GM12865 (cell line): ENCODE measurements at regions not wholly inside any gene's neighbourhood (a gene's known extent, or its start where the extent isn't known, plus 50 kb on each side); places are given as distances from the start of the nearest gene placed in this dataset.

Experiments
- DNase-seq: peaks from one replicate; pipeline ENCODE4 v3.0.0; 2010; ENCODE audit warnings: low read depth
- H3K4me3 ChIP-seq: 2 replicates; pipeline ENCODE4 v1.5.1; 2011; ENCODE audit warnings: mild to moderate bottlenecking, low read depth, low read length, control low read depth
- TF ChIP-seq, protein P1 (sequence below): IDR thresholded peaks from 2 replicates; pipeline ENCODE4 v1.5.1; 2011; ENCODE audit warnings: low read length, control low read depth, low read depth, inconsistent platforms; ENCODE audit not compliant: insufficient read depth; ENCODE audit errors: missing control alignments

DNA sequence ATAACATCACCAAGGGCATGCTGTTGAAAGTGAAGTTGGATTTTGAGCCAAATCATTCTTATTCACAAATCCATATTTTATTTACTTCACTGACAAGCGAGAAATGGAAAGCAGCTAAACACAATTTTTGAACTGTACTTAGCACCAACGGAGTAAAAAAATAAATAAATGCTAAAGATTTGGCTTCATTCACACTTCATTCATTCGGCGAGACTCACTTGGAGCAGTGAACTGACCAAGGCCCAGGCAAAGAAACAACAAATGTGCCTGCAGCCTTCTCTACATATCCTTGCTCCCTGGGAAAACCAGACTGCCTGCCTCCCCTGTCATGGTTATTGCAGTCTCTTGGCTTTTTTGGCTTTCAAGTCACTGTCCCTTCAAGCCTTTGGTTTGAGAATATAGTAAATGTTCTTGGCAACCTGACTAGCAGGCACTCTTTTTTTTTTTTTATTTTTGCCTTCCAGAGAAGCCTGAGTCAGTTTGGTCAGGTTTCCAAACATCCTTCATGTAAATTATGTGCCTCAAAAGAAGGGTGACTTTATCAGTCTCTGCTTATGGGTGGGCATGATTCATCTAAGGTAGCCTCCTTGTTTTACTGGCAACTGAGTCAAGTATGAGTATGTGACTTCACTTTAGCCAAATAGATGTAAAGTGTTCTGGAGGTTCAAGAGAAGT, 177.6 kb upstream of the MEOX2 start:
- TF ChIP-seq, protein P1, sequence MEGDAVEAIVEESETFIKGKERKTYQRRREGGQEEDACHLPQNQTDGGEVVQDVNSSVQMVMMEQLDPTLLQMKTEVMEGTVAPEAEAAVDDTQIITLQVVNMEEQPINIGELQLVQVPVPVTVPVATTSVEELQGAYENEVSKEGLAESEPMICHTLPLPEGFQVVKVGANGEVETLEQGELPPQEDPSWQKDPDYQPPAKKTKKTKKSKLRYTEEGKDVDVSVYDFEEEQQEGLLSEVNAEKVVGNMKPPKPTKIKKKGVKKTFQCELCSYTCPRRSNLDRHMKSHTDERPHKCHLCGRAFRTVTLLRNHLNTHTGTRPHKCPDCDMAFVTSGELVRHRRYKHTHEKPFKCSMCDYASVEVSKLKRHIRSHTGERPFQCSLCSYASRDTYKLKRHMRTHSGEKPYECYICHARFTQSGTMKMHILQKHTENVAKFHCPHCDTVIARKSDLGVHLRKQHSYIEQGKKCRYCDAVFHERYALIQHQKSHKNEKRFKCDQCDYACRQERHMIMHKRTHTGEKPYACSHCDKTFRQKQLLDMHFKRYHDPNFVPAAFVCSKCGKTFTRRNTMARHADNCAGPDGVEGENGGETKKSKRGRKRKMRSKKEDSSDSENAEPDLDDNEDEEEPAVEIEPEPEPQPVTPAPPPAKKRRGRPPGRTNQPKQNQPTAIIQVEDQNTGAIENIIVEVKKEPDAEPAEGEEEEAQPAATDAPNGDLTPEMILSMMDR, result no peak
- no peak for DNase-seq
- no peak overlapping the region for H3K4me3 ChIP-seq

DNA sequence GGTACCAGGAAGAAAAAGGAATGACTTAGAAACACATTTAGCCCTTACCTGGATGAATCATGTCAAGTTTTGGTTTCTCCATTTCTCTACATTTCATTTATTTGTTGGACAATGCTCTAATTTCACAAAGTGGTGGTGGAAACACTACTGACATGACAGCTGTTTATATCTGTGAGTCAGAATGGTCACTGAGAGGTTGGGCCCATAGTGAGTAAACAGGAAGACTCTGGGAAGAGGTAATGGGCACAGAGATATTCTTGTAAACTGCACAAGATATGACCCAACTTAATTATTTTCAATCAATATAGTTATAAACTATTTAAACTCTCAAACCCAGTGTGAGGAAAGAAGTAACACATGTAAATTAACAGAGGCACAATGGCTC, 176.3 kb upstream of the MEOX2 start:
- TF ChIP-seq, protein P1, result no peak
- DNase-seq, result no peak

GRCh38 chr7:15862016-15862780, 175.7 kb upstream of the MEOX2 start:
- no peak for DNase-seq
- H3K4me3 ChIP-seq, result no peak overlapping the region
- TF ChIP-seq, protein P1, result no peak

More for the DNA sequence above, 176.3 kb upstream of the MEOX2 start:
- H3K4me3 ChIP-seq, result no peak overlapping the region

DNA sequence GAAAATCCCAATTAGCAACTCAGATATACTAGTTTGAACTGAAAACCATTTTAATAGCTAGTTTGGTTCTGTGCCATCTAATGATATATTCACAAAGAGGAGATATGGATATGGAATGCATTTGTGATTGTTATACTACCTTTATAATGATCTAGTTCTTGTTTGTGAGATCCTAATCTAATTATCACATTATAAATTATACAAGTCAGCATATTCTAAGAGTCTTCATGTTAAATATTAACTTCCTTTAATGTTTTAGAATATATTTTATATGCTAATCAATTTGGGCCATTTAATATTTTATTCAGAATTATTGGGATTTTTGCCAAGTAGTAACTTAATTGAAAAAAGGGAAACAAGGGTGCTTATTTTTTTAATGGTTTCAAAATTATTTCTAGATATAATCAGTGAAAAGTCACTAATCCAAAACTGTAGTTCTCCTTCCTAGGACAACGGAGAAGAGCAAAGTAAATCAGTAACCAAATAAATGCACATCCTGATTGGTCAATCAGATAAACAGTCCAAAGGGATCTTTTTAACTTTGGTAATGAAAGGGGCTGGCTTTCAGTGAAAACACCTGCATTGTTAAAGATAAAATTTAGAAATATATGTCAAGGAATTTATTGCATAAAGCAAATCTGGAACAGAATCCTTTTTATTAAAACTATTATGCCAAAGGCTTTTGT, 173.9 kb upstream of the MEOX2 start:
- DNase-seq, result no peak
- no peak overlapping the region for H3K4me3 ChIP-seq
- TF ChIP-seq, protein P1, result no peak

- no peak overlapping the region for H3K4me3 ChIP-seq
- TF ChIP-seq, protein P1, result no peak
- DNase-seq, result no peak
Measured at GRCh38 chr7:15857026-15857425, 170.5 kb upstream of the MEOX2 start.

GRCh38 chr7:15856311-15856710, 169.8 kb upstream of the MEOX2 start:
- no peak overlapping the region for H3K4me3 ChIP-seq
- DNase-seq, result no peak
- TF ChIP-seq, protein P1, result no peak
